Activated CD8-positive, alpha-beta memory T cell treated with anti-CD3 and anti-CD28 coated beads, Interleukin-2, amount 50 U/mL, for 1 hour (primary cell): ENCODE measurements at regions not wholly inside any gene's neighbourhood (a gene's known extent, or its start where the extent isn't known, plus 50 kb on each side); places are given as distances from the start of the nearest gene placed in this dataset.
"Not testable (repeated sequence)": the region's sequence is repeated elsewhere in the genome, so short reads cannot be mapped to it uniquely, and the experiment has no call there.

Experiments used
- DNase-seq: peaks from one replicate; pipeline ENCODE4 v3.0.0-alpha.2; 2020; ENCODE audit errors: extremely low read depth

- DNase-seq: no peak
Observed at GRCh38 chr10:62498271-62498670, 124.1 kb downstream of the ZNF365 start.

GRCh38 chr10:62500116-62500515 is 125.9 kb downstream of the ZNF365 start:
- not testable (repeated sequence) for DNase-seq

- no peak for DNase-seq
Observed at GRCh38 chr10:62501547-62501946, 127.4 kb downstream of the ZNF365 start.

DNA sequence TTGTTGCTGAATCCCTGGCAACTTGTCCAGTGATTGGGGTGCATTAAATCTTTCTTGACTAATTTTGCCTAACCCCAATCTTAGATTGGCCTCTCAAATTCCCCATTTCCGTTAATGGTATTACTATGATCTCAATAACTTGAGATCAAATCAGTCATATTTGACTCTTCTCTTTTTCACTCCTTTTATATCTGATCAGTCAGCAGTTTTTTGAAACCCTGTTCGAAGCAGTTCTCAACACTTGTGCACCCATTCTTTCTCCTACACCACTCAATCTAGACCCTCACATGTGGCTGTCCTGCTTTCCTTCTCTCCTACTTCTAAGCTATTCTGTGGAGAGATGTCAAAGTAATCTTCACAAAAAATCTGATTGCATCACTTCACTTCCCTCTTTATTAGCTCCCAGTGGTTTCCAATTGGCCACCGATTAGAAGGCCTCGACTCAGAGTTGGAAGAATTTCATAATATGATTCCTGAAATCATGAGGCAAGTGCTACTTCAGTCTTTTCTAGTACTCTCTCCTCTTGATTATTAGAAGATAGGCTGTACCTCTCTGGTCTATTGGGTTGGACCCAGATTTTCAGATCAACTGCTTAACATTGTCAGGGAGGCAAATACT is 128.9 kb downstream of the ZNF365 start:
- no peak for DNase-seq

- no peak for DNase-seq
Observed at GRCh38 chr10:62503872-62504271, 129.7 kb downstream of the ZNF365 start.

- no peak for DNase-seq
Observed at GRCh38 chr10:62506371-62506770, 132.2 kb downstream of the ZNF365 start.

DNA sequence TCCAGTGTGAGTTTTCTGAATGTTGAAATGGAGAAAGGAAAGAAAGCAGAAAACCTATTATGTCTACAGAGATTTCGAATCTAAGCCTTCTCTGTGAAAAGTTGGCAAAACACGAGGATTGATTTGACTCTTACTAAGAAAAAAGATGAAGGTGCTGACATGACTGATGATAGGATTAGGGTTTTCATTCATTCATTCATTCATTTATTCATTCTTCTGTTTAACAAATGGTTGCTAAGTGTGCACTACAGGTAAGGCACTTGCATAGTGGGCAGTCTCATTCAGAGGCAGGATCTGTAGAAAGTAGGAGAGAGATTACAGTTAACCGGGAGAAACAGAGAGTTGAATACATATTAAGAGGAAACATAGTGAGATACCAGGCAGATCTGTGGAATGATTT is 137.1 kb downstream of the ZNF365 start:
- DNase-seq: no peak

- no peak for DNase-seq
Observed at GRCh38 chr10:62511656-62512055, 137.5 kb downstream of the ZNF365 start.

- DNase-seq: no peak
Observed at GRCh38 chr10:62512732-62513475, 138.7 kb downstream of the ZNF365 start.

GRCh38 chr10:62514079-62514693 is 140.0 kb downstream of the ZNF365 start:
- no peak for DNase-seq

DNA sequence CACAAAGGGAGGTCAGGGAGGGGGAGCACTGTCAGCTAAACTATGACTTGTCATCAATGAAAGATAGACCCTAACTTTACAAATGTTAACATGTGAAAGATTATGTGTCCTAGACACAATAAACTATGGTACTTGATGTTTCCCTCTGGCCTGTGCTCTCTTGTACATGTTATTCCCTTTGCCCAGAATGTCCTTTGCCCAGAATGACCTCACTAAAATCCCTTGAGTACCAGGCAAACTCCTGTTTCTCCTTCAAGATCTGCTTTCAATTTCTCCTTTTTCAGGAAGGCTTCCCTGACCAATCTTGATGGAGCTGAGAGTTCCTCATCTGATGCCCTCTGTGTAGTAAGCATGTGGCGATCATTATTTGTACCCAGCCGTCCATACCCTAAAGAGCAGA is 143.1 kb downstream of the ZNF365 start:
- DNase-seq: no peak

- no peak for DNase-seq
Observed at GRCh38 chr10:62527019-62527827, 153.1 kb downstream of the ZNF365 start.

DNA sequence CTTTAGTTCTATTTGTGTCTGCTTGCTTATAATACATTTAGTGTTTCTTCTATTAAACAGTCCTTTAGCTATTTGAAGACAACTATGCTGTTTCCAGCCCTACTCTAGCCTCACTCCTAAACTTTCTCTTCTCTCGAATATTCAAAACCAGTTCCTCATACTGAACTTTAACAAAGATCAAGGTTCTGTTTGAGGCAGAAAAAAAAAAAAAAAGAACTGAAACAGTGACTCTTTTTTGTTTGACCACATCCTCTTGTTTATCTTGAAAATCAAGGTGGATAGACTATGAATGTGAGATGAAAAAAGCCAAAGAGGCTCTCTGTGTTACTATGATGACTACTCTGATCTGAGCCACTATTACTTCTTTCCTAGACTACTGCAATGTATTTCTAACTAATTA is 154.3 kb downstream of the ZNF365 start:
- DNase-seq: no peak

- no peak for DNase-seq
Observed at GRCh38 chr10:62529396-62529795, 155.2 kb downstream of the ZNF365 start.

DNA sequence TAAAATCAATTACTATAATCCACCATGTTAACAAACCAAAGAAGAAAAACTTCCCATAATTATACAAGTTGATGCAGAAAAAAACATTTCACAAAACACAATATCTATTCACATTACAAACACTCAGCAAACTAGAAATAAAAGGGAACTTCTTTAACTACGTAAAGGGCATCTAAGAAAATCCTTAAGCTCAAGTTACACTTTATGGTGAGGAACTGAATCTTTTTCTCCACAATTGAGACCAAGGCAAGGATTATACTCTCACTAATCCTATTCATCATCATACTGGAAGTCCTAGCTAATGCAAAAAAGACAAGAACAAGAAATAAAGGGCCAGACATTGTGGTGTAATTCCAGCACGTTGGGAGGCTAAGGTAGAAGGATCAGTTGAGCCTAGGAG is 159.9 kb downstream of the ZNF365 start:
- no peak for DNase-seq

DNA sequence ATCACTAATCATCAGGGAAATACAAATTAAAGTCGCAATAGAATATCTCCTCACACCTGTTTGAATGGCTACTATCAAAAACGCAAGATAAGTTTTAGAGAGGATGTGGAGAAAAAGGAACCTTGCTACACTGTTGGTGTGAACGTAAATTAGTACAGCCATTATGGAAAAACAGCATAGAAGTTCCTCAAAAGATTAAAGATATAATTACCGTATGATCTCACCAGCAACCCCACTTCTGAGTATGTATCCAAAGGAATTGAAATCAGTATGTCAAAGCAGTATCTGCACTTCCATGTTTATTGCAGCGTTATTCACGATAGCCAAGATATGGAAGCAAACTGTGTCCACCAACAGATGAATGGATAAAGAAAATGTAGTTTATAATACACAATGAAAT is 164.4 kb downstream of the ZNF365 start:
- DNase-seq: no peak

DNA sequence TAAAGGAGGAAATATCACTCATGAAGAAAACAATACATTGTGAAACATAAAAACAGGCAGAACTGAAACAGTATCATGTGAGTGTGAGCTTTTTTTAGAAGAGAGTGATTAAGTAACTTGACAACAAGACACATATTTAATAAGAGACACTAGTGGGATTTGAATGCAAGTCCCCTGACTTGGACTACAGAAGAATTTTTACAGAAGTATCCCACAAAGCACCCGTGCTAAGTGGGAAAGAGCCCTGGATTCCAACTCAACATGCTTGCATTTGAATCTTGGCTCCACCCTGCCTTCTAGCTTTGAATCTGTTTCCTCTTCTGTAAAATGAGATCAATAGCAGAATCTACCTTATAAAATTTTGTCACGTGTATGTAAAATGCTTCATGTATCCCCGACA is 166.2 kb downstream of the ZNF365 start:
- DNase-seq: no peak

GRCh38 chr10:62541811-62542210 is 167.6 kb downstream of the ZNF365 start:
- DNase-seq: no peak

GRCh38 chr10:62543571-62544355 is 169.6 kb downstream of the ZNF365 start:
- no peak for DNase-seq

GRCh38 chr10:62545160-62546066 is 171.2 kb downstream of the ZNF365 start:
- DNase-seq: no peak
